WTC11 (cell line): ENCODE measurements at regions not wholly inside any gene's neighbourhood (a gene's known extent, or its start where the extent isn't known, plus 50 kb on each side); places are given as distances from the start of the nearest gene placed in this dataset.

Source experiments
- ATAC-seq: fragments of 200-7000 bp; cut with Tn5 transposase; 2 replicates; pipeline ENCODE4 v1.10.0; 2021; ENCODE audit warnings: mild to moderate bottlenecking, moderate library complexity
- CTCF ChIA-PET: fragments of 300-600 bp; sonication (Branson Sonifier 250); formaldehyde crosslinking; loops from one replicate; lab custom pipeline; 2021; ENCODE audit warnings: antibody characterized with exemption; lab: Charles Lee
- POLR2A ChIA-PET: fragments of 350-600 bp; sonication (Branson Sonifier 250); formaldehyde crosslinking; loops from one replicate; lab custom pipeline; 2021; ENCODE audit warnings: antibody characterized with exemption; lab: Charles Lee
- DNase-seq: peaks from one replicate; pipeline ENCODE4 v3.0.0; 2021; ENCODE audit warnings: low spot score
- H3K27ac Mint-ChIP-seq: 2 replicates; pipeline ENCODE4 v1.8.0; 2021; ENCODE audit warnings: mixed read lengths
- H3K27me3 Mint-ChIP-seq: 2 replicates; pipeline ENCODE4 v1.8.0; 2021; ENCODE audit warnings: low read depth, mild to moderate bottlenecking, moderate library complexity, mixed read lengths
- H3K36me3 Mint-ChIP-seq: 2 replicates; pipeline ENCODE4 v1.8.0; 2021; ENCODE audit warnings: mixed read lengths
- H3K4me1 Mint-ChIP-seq: 2 replicates; pipeline ENCODE4 v1.8.0; 2022; ENCODE audit warnings: mixed read lengths
- H3K4me3 Mint-ChIP-seq: 2 replicates; pipeline ENCODE4 v1.8.0; 2021; ENCODE audit warnings: mild to moderate bottlenecking, moderate library complexity, mixed read lengths
- H3K9me3 Mint-ChIP-seq: 2 replicates; pipeline ENCODE4 v1.8.0; 2021; ENCODE audit warnings: mixed read lengths
- ATF1 ChIP-seq: sonication (generic); formaldehyde crosslinking; IDR thresholded peaks from 2 replicates; pipeline ENCODE4 v1.8.1; 2023; ENCODE audit warnings: mild to moderate bottlenecking, moderate library complexity, missing genetic modification reagents
- GABPB1 ChIP-seq: sonication (generic); formaldehyde crosslinking; IDR thresholded peaks from 2 replicates; pipeline ENCODE4 v1.8.1; 2023; ENCODE audit warnings: mild to moderate bottlenecking, missing genetic modification reagents
- HMGA2 ChIP-seq: fragments of 250-450 bp; sonication (Bioruptor Pico); IDR thresholded peaks from 2 replicates; pipeline ENCODE4 v1.4.0; 2021; ENCODE audit warnings: mild to moderate bottlenecking, moderate library complexity
- JAZF1 ChIP-seq: fragments of 250-450 bp; sonication (Bioruptor Pico); IDR thresholded peaks from 2 replicates; pipeline ENCODE4 v1.9.0; 2021; ENCODE audit warnings: moderate library complexity, mild to moderate bottlenecking, inconsistent platforms
- NFE2L1 ChIP-seq: sonication (generic); formaldehyde crosslinking; IDR thresholded peaks from 2 replicates; pipeline ENCODE4 v1.8.1; 2023; ENCODE audit warnings: missing genetic modification reagents
- NFYB ChIP-seq: sonication (generic); formaldehyde crosslinking; conservative IDR thresholded peaks from 2 replicates; pipeline ENCODE4 v1.8.0; 2022; ENCODE audit warnings: low read depth, missing genetic modification reagents
- NR2C2 ChIP-seq: sonication (generic); formaldehyde crosslinking; IDR thresholded peaks from 2 replicates; pipeline ENCODE4 v1.8.0; 2022; ENCODE audit warnings: mild to moderate bottlenecking, missing genetic modification reagents
- OVOL2 ChIP-seq: fragments of 250-450 bp; sonication (Bioruptor Pico); IDR thresholded peaks from 2 replicates; pipeline ENCODE4 v1.9.0; 2021; ENCODE audit warnings: mild to moderate bottlenecking, borderline replicate concordance
- SOX15 ChIP-seq: fragments of 250-450 bp; sonication (Bioruptor Pico); IDR thresholded peaks from 2 replicates; pipeline ENCODE4 v1.9.0; 2021; ENCODE audit warnings: mild to moderate bottlenecking
- TP53 ChIP-seq: sonication (generic); formaldehyde crosslinking; IDR thresholded peaks from 2 replicates; pipeline ENCODE4 v1.8.1; 2023; ENCODE audit warnings: mild to moderate bottlenecking, missing genetic modification reagents
- ZNF416 ChIP-seq: fragments of 250-450 bp; sonication (Bioruptor Pico); IDR thresholded peaks from 2 replicates; pipeline ENCODE4 v1.9.0; 2021; ENCODE audit warnings: mild to moderate bottlenecking, inconsistent platforms
- ZNF671 ChIP-seq: fragments of 250-450 bp; sonication (Bioruptor Pico); IDR thresholded peaks from 2 replicates; pipeline ENCODE4 v1.8.0; 2021; ENCODE audit warnings: mild to moderate bottlenecking
- TF ChIP-seq, protein P1 (sequence below): sonication (generic); formaldehyde crosslinking; IDR thresholded peaks from 2 replicates; pipeline ENCODE4 v1.8.0; 2022; ENCODE audit warnings: missing genetic modification reagents
- TF ChIP-seq, protein P2 (sequence below): sonication (generic); formaldehyde crosslinking; IDR thresholded peaks from 2 replicates; pipeline ENCODE4 v1.8.0; 2022; ENCODE audit warnings: mild to moderate bottlenecking, missing genetic modification reagents
- TF ChIP-seq, protein P3 (sequence below): sonication (generic); formaldehyde crosslinking; IDR thresholded peaks from 2 replicates; pipeline ENCODE4 v1.8.1; 2022; ENCODE audit warnings: low read depth, missing genetic modification reagents, borderline replicate concordance
- TF ChIP-seq, protein P4 (sequence below): sonication (generic); formaldehyde crosslinking; IDR thresholded peaks from 2 replicates; pipeline ENCODE4 v1.8.0; 2023; ENCODE audit warnings: missing genetic modification reagents, mild to moderate bottlenecking, borderline replicate concordance
- TF ChIP-seq, protein P5 (sequence below): sonication (generic); formaldehyde crosslinking; IDR thresholded peaks from 2 replicates; pipeline ENCODE4 v1.8.1; 2023; ENCODE audit warnings: mild to moderate bottlenecking, missing genetic modification reagents
- TF ChIP-seq, protein P6 (sequence below): sonication (generic); formaldehyde crosslinking; IDR thresholded peaks from 2 replicates; pipeline ENCODE4 v1.8.1; 2023; ENCODE audit warnings: mild to moderate bottlenecking, moderate library complexity, missing genetic modification reagents
- TF ChIP-seq, protein P7 (sequence below): fragments of 250-450 bp; sonication (Bioruptor Pico); IDR thresholded peaks from 2 replicates; pipeline ENCODE4 v1.9.0; 2021; ENCODE audit warnings: mild to moderate bottlenecking

DNA sequence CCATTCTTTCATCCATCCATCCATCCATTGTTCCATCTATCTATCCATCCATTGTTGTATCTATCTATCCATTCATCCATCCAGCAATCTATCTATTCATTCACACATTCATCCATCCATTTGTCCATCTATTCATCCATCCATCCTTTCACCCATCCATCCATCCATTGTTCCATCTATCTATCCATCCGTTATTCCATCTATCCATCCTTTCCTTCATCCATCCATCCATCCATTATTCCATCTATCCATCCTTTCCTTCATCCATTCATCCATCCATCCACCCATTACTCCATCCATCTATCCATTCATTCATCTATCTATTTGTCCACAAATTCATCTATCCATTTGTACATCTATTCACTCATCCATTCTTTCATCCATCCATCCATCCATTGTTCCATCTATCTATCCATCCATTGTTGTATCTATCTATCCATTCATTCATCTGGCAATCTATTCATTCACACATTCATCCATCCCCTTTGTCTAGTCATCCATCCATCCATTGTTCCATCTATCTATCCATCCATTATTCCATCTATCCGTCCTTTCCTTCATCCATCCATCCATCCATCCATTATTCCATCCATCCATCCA is 65.9 kb upstream of the ANO1 start:
- Mint-ChIP-seq H3K27me3 (no peaks in the 10 kb centered on the region; the same call in 1 of the 2 replicates), H3K36me3 (no peaks in the 10 kb centered on the region), H3K4me1 (no peaks in the 10 kb centered on the region), H3K9me3 (no peaks in the 10 kb centered on the region), H3K27ac (no peak overlapping the region), H3K4me3 (no peak overlapping the region)
- no peak for DNase-seq
- ChIA-PET CTCF (no interaction called here), POLR2A (no interaction called here)
- ATAC-seq = no peak
- no peak for TF ChIP-seq ZNF671 (CRISPR knock-in tag)
- TF ChIP-seq, protein P1, sequence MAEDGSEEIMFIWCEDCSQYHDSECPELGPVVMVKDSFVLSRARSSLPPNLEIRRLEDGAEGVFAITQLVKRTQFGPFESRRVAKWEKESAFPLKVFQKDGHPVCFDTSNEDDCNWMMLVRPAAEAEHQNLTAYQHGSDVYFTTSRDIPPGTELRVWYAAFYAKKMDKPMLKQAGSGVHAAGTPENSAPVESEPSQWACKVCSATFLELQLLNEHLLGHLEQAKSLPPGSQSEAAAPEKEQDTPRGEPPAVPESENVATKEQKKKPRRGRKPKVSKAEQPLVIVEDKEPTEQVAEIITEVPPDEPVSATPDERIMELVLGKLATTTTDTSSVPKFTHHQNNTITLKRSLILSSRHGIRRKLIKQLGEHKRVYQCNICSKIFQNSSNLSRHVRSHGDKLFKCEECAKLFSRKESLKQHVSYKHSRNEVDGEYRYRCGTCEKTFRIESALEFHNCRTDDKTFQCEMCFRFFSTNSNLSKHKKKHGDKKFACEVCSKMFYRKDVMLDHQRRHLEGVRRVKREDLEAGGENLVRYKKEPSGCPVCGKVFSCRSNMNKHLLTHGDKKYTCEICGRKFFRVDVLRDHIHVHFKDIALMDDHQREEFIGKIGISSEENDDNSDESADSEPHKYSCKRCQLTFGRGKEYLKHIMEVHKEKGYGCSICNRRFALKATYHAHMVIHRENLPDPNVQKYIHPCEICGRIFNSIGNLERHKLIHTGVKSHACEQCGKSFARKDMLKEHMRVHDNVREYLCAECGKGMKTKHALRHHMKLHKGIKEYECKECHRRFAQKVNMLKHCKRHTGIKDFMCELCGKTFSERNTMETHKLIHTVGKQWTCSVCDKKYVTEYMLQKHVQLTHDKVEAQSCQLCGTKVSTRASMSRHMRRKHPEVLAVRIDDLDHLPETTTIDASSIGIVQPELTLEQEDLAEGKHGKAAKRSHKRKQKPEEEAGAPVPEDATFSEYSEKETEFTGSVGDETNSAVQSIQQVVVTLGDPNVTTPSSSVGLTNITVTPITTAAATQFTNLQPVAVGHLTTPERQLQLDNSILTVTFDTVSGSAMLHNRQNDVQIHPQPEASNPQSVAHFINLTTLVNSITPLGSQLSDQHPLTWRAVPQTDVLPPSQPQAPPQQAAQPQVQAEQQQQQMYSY (CRISPR knock-in tag) = no peak
- TF ChIP-seq HMGA2 (CRISPR knock-in tag) = no peak
- TF ChIP-seq, protein P2, sequence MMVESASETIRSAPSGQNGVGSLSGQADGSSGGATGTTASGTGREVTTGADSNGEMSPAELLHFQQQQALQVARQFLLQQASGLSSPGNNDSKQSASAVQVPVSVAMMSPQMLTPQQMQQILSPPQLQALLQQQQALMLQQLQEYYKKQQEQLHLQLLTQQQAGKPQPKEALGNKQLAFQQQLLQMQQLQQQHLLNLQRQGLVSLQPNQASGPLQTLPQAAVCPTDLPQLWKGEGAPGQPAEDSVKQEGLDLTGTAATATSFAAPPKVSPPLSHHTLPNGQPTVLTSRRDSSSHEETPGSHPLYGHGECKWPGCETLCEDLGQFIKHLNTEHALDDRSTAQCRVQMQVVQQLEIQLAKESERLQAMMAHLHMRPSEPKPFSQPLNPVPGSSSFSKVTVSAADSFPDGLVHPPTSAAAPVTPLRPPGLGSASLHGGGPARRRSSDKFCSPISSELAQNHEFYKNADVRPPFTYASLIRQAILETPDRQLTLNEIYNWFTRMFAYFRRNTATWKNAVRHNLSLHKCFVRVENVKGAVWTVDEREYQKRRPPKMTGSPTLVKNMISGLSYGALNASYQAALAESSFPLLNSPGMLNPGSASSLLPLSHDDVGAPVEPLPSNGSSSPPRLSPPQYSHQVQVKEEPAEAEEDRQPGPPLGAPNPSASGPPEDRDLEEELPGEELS (CRISPR knock-in tag) = no peak
- TF ChIP-seq NFE2L1 (CRISPR knock-in tag) = no peak
- TF ChIP-seq, protein P3, sequence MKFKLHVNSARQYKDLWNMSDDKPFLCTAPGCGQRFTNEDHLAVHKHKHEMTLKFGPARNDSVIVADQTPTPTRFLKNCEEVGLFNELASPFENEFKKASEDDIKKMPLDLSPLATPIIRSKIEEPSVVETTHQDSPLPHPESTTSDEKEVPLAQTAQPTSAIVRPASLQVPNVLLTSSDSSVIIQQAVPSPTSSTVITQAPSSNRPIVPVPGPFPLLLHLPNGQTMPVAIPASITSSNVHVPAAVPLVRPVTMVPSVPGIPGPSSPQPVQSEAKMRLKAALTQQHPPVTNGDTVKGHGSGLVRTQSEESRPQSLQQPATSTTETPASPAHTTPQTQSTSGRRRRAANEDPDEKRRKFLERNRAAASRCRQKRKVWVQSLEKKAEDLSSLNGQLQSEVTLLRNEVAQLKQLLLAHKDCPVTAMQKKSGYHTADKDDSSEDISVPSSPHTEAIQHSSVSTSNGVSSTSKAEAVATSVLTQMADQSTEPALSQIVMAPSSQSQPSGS (CRISPR knock-in tag) = no peak
- no peak for TF ChIP-seq ATF1 (CRISPR knock-in tag)
- TF ChIP-seq SOX15 = no peak
- no peak for TF ChIP-seq TP53 (CRISPR knock-in tag)
- TF ChIP-seq, protein P4, sequence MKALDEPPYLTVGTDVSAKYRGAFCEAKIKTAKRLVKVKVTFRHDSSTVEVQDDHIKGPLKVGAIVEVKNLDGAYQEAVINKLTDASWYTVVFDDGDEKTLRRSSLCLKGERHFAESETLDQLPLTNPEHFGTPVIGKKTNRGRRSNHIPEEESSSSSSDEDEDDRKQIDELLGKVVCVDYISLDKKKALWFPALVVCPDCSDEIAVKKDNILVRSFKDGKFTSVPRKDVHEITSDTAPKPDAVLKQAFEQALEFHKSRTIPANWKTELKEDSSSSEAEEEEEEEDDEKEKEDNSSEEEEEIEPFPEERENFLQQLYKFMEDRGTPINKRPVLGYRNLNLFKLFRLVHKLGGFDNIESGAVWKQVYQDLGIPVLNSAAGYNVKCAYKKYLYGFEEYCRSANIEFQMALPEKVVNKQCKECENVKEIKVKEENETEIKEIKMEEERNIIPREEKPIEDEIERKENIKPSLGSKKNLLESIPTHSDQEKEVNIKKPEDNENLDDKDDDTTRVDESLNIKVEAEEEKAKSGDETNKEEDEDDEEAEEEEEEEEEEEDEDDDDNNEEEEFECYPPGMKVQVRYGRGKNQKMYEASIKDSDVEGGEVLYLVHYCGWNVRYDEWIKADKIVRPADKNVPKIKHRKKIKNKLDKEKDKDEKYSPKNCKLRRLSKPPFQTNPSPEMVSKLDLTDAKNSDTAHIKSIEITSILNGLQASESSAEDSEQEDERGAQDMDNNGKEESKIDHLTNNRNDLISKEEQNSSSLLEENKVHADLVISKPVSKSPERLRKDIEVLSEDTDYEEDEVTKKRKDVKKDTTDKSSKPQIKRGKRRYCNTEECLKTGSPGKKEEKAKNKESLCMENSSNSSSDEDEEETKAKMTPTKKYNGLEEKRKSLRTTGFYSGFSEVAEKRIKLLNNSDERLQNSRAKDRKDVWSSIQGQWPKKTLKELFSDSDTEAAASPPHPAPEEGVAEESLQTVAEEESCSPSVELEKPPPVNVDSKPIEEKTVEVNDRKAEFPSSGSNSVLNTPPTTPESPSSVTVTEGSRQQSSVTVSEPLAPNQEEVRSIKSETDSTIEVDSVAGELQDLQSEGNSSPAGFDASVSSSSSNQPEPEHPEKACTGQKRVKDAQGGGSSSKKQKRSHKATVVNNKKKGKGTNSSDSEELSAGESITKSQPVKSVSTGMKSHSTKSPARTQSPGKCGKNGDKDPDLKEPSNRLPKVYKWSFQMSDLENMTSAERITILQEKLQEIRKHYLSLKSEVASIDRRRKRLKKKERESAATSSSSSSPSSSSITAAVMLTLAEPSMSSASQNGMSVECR (CRISPR knock-in tag) = no peak
- TF ChIP-seq ZNF416 (CRISPR knock-in tag) = no peak
- no peak for TF ChIP-seq GABPB1 (CRISPR knock-in tag)
- TF ChIP-seq NFYB (CRISPR knock-in tag) = no peak
- TF ChIP-seq, protein P5, sequence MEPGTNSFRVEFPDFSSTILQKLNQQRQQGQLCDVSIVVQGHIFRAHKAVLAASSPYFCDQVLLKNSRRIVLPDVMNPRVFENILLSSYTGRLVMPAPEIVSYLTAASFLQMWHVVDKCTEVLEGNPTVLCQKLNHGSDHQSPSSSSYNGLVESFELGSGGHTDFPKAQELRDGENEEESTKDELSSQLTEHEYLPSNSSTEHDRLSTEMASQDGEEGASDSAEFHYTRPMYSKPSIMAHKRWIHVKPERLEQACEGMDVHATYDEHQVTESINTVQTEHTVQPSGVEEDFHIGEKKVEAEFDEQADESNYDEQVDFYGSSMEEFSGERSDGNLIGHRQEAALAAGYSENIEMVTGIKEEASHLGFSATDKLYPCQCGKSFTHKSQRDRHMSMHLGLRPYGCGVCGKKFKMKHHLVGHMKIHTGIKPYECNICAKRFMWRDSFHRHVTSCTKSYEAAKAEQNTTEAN = no peak
- TF ChIP-seq, protein P6, sequence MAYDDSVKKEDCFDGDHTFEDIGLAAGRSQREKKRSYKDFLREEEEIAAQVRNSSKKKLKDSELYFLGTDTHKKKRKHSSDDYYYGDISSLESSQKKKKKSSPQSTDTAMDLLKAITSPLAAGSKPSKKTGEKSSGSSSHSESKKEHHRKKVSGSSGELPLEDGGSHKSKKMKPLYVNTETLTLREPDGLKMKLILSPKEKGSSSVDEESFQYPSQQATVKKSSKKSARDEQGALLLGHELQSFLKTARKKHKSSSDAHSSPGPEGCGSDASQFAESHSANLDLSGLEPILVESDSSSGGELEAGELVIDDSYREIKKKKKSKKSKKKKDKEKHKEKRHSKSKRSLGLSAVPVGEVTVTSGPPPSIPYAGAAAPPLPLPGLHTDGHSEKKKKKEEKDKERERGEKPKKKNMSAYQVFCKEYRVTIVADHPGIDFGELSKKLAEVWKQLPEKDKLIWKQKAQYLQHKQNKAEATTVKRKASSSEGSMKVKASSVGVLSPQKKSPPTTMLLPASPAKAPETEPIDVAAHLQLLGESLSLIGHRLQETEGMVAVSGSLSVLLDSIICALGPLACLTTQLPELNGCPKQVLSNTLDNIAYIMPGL (CRISPR knock-in tag) = no peak
- TF ChIP-seq JAZF1 (CRISPR knock-in tag) = no peak
- TF ChIP-seq NR2C2 (CRISPR knock-in tag) = no peak
- TF ChIP-seq, protein P7, sequence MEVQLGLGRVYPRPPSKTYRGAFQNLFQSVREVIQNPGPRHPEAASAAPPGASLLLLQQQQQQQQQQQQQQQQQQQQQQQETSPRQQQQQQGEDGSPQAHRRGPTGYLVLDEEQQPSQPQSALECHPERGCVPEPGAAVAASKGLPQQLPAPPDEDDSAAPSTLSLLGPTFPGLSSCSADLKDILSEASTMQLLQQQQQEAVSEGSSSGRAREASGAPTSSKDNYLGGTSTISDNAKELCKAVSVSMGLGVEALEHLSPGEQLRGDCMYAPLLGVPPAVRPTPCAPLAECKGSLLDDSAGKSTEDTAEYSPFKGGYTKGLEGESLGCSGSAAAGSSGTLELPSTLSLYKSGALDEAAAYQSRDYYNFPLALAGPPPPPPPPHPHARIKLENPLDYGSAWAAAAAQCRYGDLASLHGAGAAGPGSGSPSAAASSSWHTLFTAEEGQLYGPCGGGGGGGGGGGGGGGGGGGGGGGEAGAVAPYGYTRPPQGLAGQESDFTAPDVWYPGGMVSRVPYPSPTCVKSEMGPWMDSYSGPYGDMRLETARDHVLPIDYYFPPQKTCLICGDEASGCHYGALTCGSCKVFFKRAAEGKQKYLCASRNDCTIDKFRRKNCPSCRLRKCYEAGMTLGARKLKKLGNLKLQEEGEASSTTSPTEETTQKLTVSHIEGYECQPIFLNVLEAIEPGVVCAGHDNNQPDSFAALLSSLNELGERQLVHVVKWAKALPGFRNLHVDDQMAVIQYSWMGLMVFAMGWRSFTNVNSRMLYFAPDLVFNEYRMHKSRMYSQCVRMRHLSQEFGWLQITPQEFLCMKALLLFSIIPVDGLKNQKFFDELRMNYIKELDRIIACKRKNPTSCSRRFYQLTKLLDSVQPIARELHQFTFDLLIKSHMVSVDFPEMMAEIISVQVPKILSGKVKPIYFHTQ (CRISPR knock-in tag) = no peak
- no peak for TF ChIP-seq OVOL2 (CRISPR knock-in tag)
